GM12878 (cell line): ENCODE measurements at regions not wholly inside any gene's neighbourhood (a gene's known extent, or its start where the extent isn't known, plus 50 kb on each side); places are given as distances from the start of the nearest gene placed in this dataset.

ENCODE experiments used
- ATAC-seq: fragments of 200-7000 bp; cut with Tn5 transposase; 3 replicates; pipeline ENCODE4 v1.9.1; 2020; ENCODE audit warnings: mild to moderate bottlenecking, moderate library complexity
- BruUV-seq: library from RNA; stranded (reverse); fragments of 400-500 nt; replicated peaks from 2 replicates; lab custom pipeline; 2021; lab: Mats Ljungman, UMichigan
- CTCF ChIA-PET: fragments of 300-600 bp; sonication (Branson Sonifier 250); formaldehyde crosslinking; extraction: SDS; loops from one replicate; lab custom pipeline; 2021; ENCODE audit warnings: inconsistent platforms; lab: Yijun Ruan, JAX
- POLR2A ChIA-PET: fragments of 350-600 bp; formaldehyde crosslinking; extraction: SDS; loops from one replicate; lab custom pipeline; 2021; ENCODE audit warnings: inconsistent platforms; lab: Charles Lee
- RAD21 ChIA-PET: fragments of 300-600 bp; sonication (Branson Sonifier 250); formaldehyde crosslinking; loops from one replicate; lab custom pipeline; 2023; ENCODE audit warnings: antibody characterized with exemption; ENCODE audit not compliant: unreplicated experiment; lab: Charles Lee
- SMC1A ChIA-PET: fragments of 300-600 bp; sonication (Branson Sonifier 250); formaldehyde crosslinking; loops from one replicate; lab custom pipeline; 2023; ENCODE audit not compliant: unreplicated experiment, uncharacterized antibody; lab: Charles Lee
- DNase-seq: peaks from one replicate; pipeline ENCODE4 v3.0.0-alpha.2; 2011; ENCODE audit warnings: low read depth, low spot score
- FAIRE-seq: peaks from 3 replicates; lab custom pipeline; 2011; peaks lifted over from hg19 to GRCh38; lab: Jason Lieb, UNC
- H2AFZ ChIP-seq: 2 replicates; pipeline ENCODE4 v1.6.0; 2011; ENCODE audit warnings: low read depth, low read length, control low read depth; ENCODE audit not compliant: control insufficient read depth
- H3K27ac ChIP-seq: 2 replicates; pipeline ENCODE4 v1.5.1; 2011; ENCODE audit warnings: control low read depth; ENCODE audit not compliant: control insufficient read depth, insufficient read depth
- H3K27me3 ChIP-seq, 2 experiments: replicated peaks in 1 of 2; 2 replicates each; pipeline versions ENCODE4 v1.6.0 to v1.6.1; 2011; ENCODE audit warnings: low read length in 1 of 2; ENCODE audit not compliant: control insufficient read depth in 2 of 2, insufficient read depth in 2 of 2
- H3K36me3 ChIP-seq, 2 experiments: 2 replicates each; pipeline ENCODE4 v1.5.1; 2011; ENCODE audit warnings: low read length in 1 of 2; ENCODE audit not compliant: control insufficient read depth in 2 of 2, insufficient read depth in 2 of 2
- H3K4me1 ChIP-seq: 2 replicates; pipeline ENCODE4 v1.6.1; 2011; ENCODE audit warnings: mild to moderate bottlenecking, low read length, moderate library complexity, mixed read lengths; ENCODE audit not compliant: control insufficient read depth, insufficient read depth
- H3K4me2 ChIP-seq: 2 replicates; pipeline ENCODE4 v1.6.0; 2011; ENCODE audit warnings: control low read depth; ENCODE audit not compliant: control insufficient read depth, insufficient read depth
- H3K4me3 ChIP-seq: fragments of 200-600 bp; sonication (generic); 2 replicates; pipeline ENCODE4 v1.5.1; 2016
- H3K79me2 ChIP-seq: 2 replicates; pipeline ENCODE4 v1.6.0; 2011; ENCODE audit warnings: low read length; ENCODE audit not compliant: control insufficient read depth, insufficient read depth
- H3K9ac ChIP-seq: 2 replicates; pipeline ENCODE4 v1.8.0; 2011; ENCODE audit warnings: low read length, control low read depth, mixed read lengths; ENCODE audit not compliant: control insufficient read depth, insufficient read depth
- H3K9me3 ChIP-seq: replicated peaks from 3 replicates; pipeline ENCODE4 v1.5.1; 2011; ENCODE audit warnings: mild to moderate bottlenecking, low read length; ENCODE audit not compliant: control insufficient read depth, insufficient read depth
- H4K20me1 ChIP-seq: 2 replicates; pipeline ENCODE4 v1.6.0; 2011; ENCODE audit not compliant: control insufficient read depth, insufficient read depth
- ATF7 ChIP-seq: fragments of 450-650 bp; IDR thresholded peaks from 2 replicates; pipeline ENCODE4 v1.6.1; 2016; ENCODE audit warnings: low read depth, mild to moderate bottlenecking
- E2F8 ChIP-seq: fragments of 450-650 bp; IDR thresholded peaks from 2 replicates; pipeline ENCODE4 v1.6.1; 2018; ENCODE audit warnings: mild to moderate bottlenecking, low read depth, moderate library complexity; ENCODE audit not compliant: partially characterized antibody
- EZH2 ChIP-seq: IDR thresholded peaks from 2 replicates; pipeline ENCODE4 v1.6.1; 2012; ENCODE audit warnings: low read depth, mild to moderate bottlenecking, control low read depth, inconsistent platforms, low read length, borderline replicate concordance; ENCODE audit not compliant: control insufficient read depth
- JUND ChIP-seq: IDR thresholded peaks from 2 replicates; pipeline ENCODE4 v1.6.1; 2012; ENCODE audit warnings: low read depth, mild to moderate bottlenecking, low read length, improper control_type of control experiment, moderate library complexity
- NR2F1 ChIP-seq: fragments of 450-650 bp; conservative IDR thresholded peaks from 2 replicates; pipeline ENCODE4 v1.6.1; 2017; ENCODE audit warnings: mild to moderate bottlenecking
- RAD51 ChIP-seq: fragments of 450-650 bp; IDR thresholded peaks from 2 replicates; pipeline ENCODE4 v1.6.1; 2016; ENCODE audit warnings: moderate library complexity, mild to moderate bottlenecking, inconsistent platforms
- TCF3 ChIP-seq: IDR thresholded peaks from 2 replicates; pipeline ENCODE4 v1.6.1; 2012; ENCODE audit warnings: low read depth, mild to moderate bottlenecking, low read length, borderline replicate concordance; ENCODE audit not compliant: insufficient read depth
- TCF7 ChIP-seq: IDR thresholded peaks from 2 replicates; pipeline ENCODE4 v1.6.1; 2014; ENCODE audit warnings: antibody characterized with exemption, borderline replicate concordance
- USF2 ChIP-seq: IDR thresholded peaks from 2 replicates; pipeline ENCODE4 v1.6.1; 2011; ENCODE audit warnings: low read depth, low read length, improper control_type of control experiment, borderline replicate concordance
- ZBTB11 ChIP-seq: fragments of 450-650 bp; formaldehyde crosslinking; IDR thresholded peaks from 2 replicates; pipeline ENCODE4 v1.5.0; 2022; ENCODE audit warnings: mild to moderate bottlenecking, missing genetic modification characterization
- ZNF207 ChIP-seq: fragments of 450-650 bp; IDR thresholded peaks from 2 replicates; pipeline ENCODE4 v1.6.1; 2014; ENCODE audit warnings: antibody characterized with exemption, mild to moderate bottlenecking, borderline replicate concordance
- ZNF622 ChIP-seq: fragments of 450-650 bp; IDR thresholded peaks from 2 replicates; pipeline ENCODE4 v1.6.1; 2017; ENCODE audit warnings: mild to moderate bottlenecking, inconsistent platforms
- ZZZ3 ChIP-seq: IDR thresholded peaks from 2 replicates; pipeline ENCODE4 v1.6.1; 2011; ENCODE audit warnings: low read depth; ENCODE audit not compliant: control insufficient read depth, insufficient read length
- WGBS: methylation state at CpG from one replicate; pipeline ENCODE4 v1.1.6; 2016; ENCODE audit warnings: low lambda C conversion rate; ENCODE audit not compliant: insufficient replicate concordance, insufficient coverage; ENCODE audit errors: missing lambda C conversion rate; 5-methylcytosine and 5-hydroxymethylcytosine counted together
- in situ Hi-C: fragments of 300-500 bp; cut with MboI; formaldehyde crosslinking; loops from 9 replicates; pipeline ENCODE4 v1.14.3; 2018; ENCODE audit warnings: mixed read lengths
- intact Hi-C: fragments of 100-400 bp; cut with micrococcal nuclease; formaldehyde crosslinking; loops from one replicate; pipeline ENCODE4 v1.14.2; 2022; ENCODE audit not compliant: unreplicated experiment

GRCh38 chr1:90134175-90134955, 139.5 kb downstream of the ZNF326 start:
- H3K4me2 ChIP-seq: no peak overlapping the region
- ChIA-PET RAD21 (interaction anchor here (0.6 to 3.0 kb wide), 15 partner anchors 9 to 1031 kb away, joined by 3 to 25 read pairs (median 3); no protein-coding TSS in a partner anchor), SMC1A (interaction anchor here (0.8 to 3.7 kb wide), 16 partner anchors 9 to 1031 kb away, joined by 3 to 24 read pairs (median 4); no protein-coding TSS in a partner anchor), CTCF (interaction anchor here (0.6 to 3.8 kb wide), 23 partner anchors 9 to 1144 kb away, joined by 3 to 37 read pairs (median 6); no protein-coding TSS in a partner anchor), POLR2A (interaction anchor here (0.7 to 1.5 kb wide), 2 partner anchors 13 to 883 kb away, joined by 3 read pairs; no protein-coding TSS in a partner anchor)
- no peaks in the 10 kb centered on the region for H3K36me3 ChIP-seq
- H3K27ac ChIP-seq: no peak overlapping the region
- no peak overlapping the region for H3K9ac ChIP-seq
- no peaks in the 10 kb centered on the region for H3K9me3 ChIP-seq
- no TSS peak for BruUV-seq
- 45% methylated on average over 6 of the region's 6 CpGs for WGBS
- no peaks in the 10 kb centered on the region for H3K79me2 ChIP-seq
- no peaks in the 10 kb centered on the region for H3K27me3 ChIP-seq
- H4K20me1 ChIP-seq: no peaks in the 10 kb centered on the region
- H2AFZ ChIP-seq: no peak overlapping the region
- H3K4me1 ChIP-seq: no peaks in the 10 kb centered on the region
- FAIRE-seq (no peak), DNase-seq (no peak), ATAC-seq (no peak)
- no peak overlapping the region for H3K4me3 ChIP-seq
- in situ Hi-C loops (no loop called here), intact Hi-C loops (no loop called here)
- no peak for TF ChIP-seq ZZZ3
- no peak for TF ChIP-seq USF2
- no peak for TF ChIP-seq RAD51
- no peak for TF ChIP-seq NR2F1
- TF ChIP-seq TCF7: no peak
- TF ChIP-seq JUND: no peak
- no peak for TF ChIP-seq ZNF622
- no peak for TF ChIP-seq ZBTB11 (CRISPR knock-in tag)
- no peak for TF ChIP-seq TCF3
- TF ChIP-seq EZH2: no peak
- no peak for TF ChIP-seq E2F8
- TF ChIP-seq ZNF207: no peak
- no peak for TF ChIP-seq ATF7
